Left ventricle myocardium inferior (tissue), 1 donor: ENCODE measurements at regions not wholly inside any gene's neighbourhood (a gene's known extent, or its start where the extent isn't known, plus 50 kb on each side); places are given as distances from the start of the nearest gene placed in this dataset.

ENCODE experiments used
- DNase-seq: peaks from one replicate; pipeline ENCODE4 v3.0.0-alpha.2; 2020
- H3K27ac ChIP-seq: fragments of 200-600 bp; replicated peaks from 2 replicates; pipeline ENCODE4 v1.8.0; 2021
- H3K27me3 ChIP-seq: fragments of 200-600 bp; 2 replicates; pipeline ENCODE4 v1.8.0; 2021; ENCODE audit warnings: low read depth
- H3K36me3 ChIP-seq: fragments of 200-600 bp; 2 replicates; pipeline ENCODE4 v1.8.0; 2021
- H3K4me1 ChIP-seq: fragments of 200-600 bp; 2 replicates; pipeline ENCODE4 v1.8.0; 2021
- H3K4me3 ChIP-seq: fragments of 200-600 bp; 2 replicates; pipeline ENCODE4 v1.8.0; 2021; ENCODE audit warnings: mild to moderate bottlenecking, moderate library complexity
- H3K9me3 ChIP-seq: fragments of 200-600 bp; replicated peaks from 2 replicates; pipeline ENCODE4 v1.8.0; 2021
- CTCF ChIP-seq: fragments of 200-600 bp; IDR thresholded peaks from 2 replicates; pipeline ENCODE4 v1.8.0; 2021; ENCODE audit warnings: antibody characterized with exemption, mild to moderate bottlenecking, borderline replicate concordance
- intact Hi-C: fragments of 100-400 bp; cut with micrococcal nuclease; formaldehyde crosslinking; loops from one replicate; pipeline ENCODE4 v1.11.0; 2022
- donor health status: DM: no; HTN: yes; CAD: no; lungs with severe emphysema.

- H3K9me3 ChIP-seq: no peaks in the 10 kb centered on the region
- no peaks in the 10 kb centered on the region for H3K4me1 ChIP-seq
- TF ChIP-seq CTCF: no peak
- no peaks in the 10 kb centered on the region for H3K27me3 ChIP-seq
- intact Hi-C loops: no loop called here
- no peak overlapping the region for H3K4me3 ChIP-seq
- no peaks in the 10 kb centered on the region for H3K36me3 ChIP-seq
- DNase-seq: no peak
- H3K27ac ChIP-seq: no peak overlapping the region
These were observed 769.9 kb upstream of the ROBO1 start for GRCh38 chr3:80537680-80538079.

GRCh38 chr3:80535286-80535685 lies 767.5 kb upstream of the ROBO1 start:
- no peaks in the 10 kb centered on the region for H3K4me1 ChIP-seq
- H3K9me3 ChIP-seq: no peaks in the 10 kb centered on the region
- no peaks in the 10 kb centered on the region for H3K27me3 ChIP-seq
- no peaks in the 10 kb centered on the region for H3K36me3 ChIP-seq
- intact Hi-C loops: no loop called here
- H3K4me3 ChIP-seq: no peak overlapping the region
- no peak for TF ChIP-seq CTCF
- no peak overlapping the region for H3K27ac ChIP-seq
- no peak for DNase-seq

GRCh38 chr3:80533553-80533952 lies 765.8 kb upstream of the ROBO1 start:
- DNase-seq: no peak
- H3K4me1 ChIP-seq: no peaks in the 10 kb centered on the region
- H3K27me3 ChIP-seq: no peaks in the 10 kb centered on the region
- H3K36me3 ChIP-seq: no peaks in the 10 kb centered on the region
- TF ChIP-seq CTCF: no peak
- H3K27ac ChIP-seq: no peak overlapping the region
- intact Hi-C loops: no loop called here
- H3K9me3 ChIP-seq: peaks cover 9% of the 10 kb centered on the region
- no peak overlapping the region for H3K4me3 ChIP-seq

- H3K9me3 ChIP-seq: peaks cover 32% of the 10 kb centered on the region
- H3K27me3 ChIP-seq: no peaks in the 10 kb centered on the region
- DNase-seq: no peak
- no peak overlapping the region for H3K4me3 ChIP-seq
- no peak overlapping the region for H3K27ac ChIP-seq
- intact Hi-C loops: no loop called here
- no peaks in the 10 kb centered on the region for H3K4me1 ChIP-seq
- no peak for TF ChIP-seq CTCF
- H3K36me3 ChIP-seq: no peaks in the 10 kb centered on the region
These were observed 758.4 kb upstream of the ROBO1 start for GRCh38 chr3:80526153-80526552.

GRCh38 chr3:80521081-80521480 lies 753.3 kb upstream of the ROBO1 start:
- Histone ChIP-seq H3K27me3 (no peaks in the 10 kb centered on the region), H3K36me3 (no peaks in the 10 kb centered on the region), H3K4me1 (no peaks in the 10 kb centered on the region), H3K27ac (no peak overlapping the region), H3K9me3 (no peaks in the 10 kb centered on the region), H3K4me3 (no peak overlapping the region)
- no peak for DNase-seq
- intact Hi-C loops: no loop called here
- no peak for TF ChIP-seq CTCF

- Histone ChIP-seq H3K36me3 (no peaks in the 10 kb centered on the region), H3K4me1 (no peaks in the 10 kb centered on the region), H3K9me3 (no peaks in the 10 kb centered on the region), H3K27ac (no peak overlapping the region), H3K4me3 (no peak overlapping the region), H3K27me3 (no peaks in the 10 kb centered on the region)
- intact Hi-C loops: no loop called here
- TF ChIP-seq CTCF: no peak
- no peak for DNase-seq
These were observed 751.6 kb upstream of the ROBO1 start for GRCh38 chr3:80519436-80519835.
